Activated T-cell treated with anti-CD3 and anti-CD28 coated beads, Interleukin-2, amount 50 U/mL, for 24 hours (primary cell): ENCODE measurements at regions not wholly inside any gene's neighbourhood (a gene's known extent, or its start where the extent isn't known, plus 50 kb on each side); places are given as distances from the start of the nearest gene placed in this dataset.
A peak's percentile ranks its signal among the peaks of the same experiment; 100 is the strongest.

Experiments
- DNase-seq: peaks from one replicate; pipeline ENCODE4 v3.0.0-alpha.2; 2020
- H3K27ac Mint-ChIP-seq: 2 replicates; pipeline ENCODE4 v1.8.0; 2020; ENCODE audit warnings: mild to moderate bottlenecking, mixed read lengths
- H3K27me3 Mint-ChIP-seq: 2 replicates; pipeline ENCODE4 v1.8.0; 2020; ENCODE audit warnings: mixed read lengths
- H3K36me3 Mint-ChIP-seq: 2 replicates; pipeline ENCODE4 v1.8.0; 2020; ENCODE audit warnings: low read depth, mixed read lengths
- H3K4me1 Mint-ChIP-seq: 2 replicates; pipeline ENCODE4 v1.8.0; 2020; ENCODE audit warnings: low read depth, mixed read lengths
- H3K4me3 Mint-ChIP-seq: 2 replicates; pipeline ENCODE4 v1.8.0; 2020; ENCODE audit warnings: mild to moderate bottlenecking, moderate library complexity, mixed read lengths
- H3K9me3 Mint-ChIP-seq: 2 replicates; pipeline ENCODE4 v1.8.0; 2020; ENCODE audit warnings: mixed read lengths

DNA sequence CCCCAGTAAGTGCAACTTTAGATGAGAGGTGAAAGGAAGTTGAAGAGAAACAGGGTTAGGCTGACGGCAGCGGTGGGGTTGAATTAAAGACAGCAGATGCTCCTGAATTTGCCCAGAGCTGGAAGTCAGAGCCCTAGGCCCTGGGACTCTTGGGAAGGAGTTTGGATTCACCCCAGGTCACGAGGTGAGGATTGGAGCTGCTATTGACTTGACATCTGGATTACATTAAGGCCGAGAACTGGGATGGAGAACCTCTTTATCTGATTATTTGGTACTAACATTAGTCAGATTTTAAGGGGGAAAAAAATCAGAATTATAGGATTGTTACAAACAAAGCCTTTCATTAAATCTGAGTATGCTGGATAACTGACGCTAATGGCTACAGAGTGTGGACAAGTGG lies 367.2 kb downstream of the ZNF536 start:
- no peak overlapping the region for H3K27ac Mint-ChIP-seq
- peaks cover 12% of the 10 kb centered on the region for H3K27me3 Mint-ChIP-seq
- DNase-seq = no peak
- no peak overlapping the region for H3K4me3 Mint-ChIP-seq
- H3K4me1 Mint-ChIP-seq = no peaks in the 10 kb centered on the region
- H3K9me3 Mint-ChIP-seq = no peaks in the 10 kb centered on the region
- no peaks in the 10 kb centered on the region for H3K36me3 Mint-ChIP-seq

DNA sequence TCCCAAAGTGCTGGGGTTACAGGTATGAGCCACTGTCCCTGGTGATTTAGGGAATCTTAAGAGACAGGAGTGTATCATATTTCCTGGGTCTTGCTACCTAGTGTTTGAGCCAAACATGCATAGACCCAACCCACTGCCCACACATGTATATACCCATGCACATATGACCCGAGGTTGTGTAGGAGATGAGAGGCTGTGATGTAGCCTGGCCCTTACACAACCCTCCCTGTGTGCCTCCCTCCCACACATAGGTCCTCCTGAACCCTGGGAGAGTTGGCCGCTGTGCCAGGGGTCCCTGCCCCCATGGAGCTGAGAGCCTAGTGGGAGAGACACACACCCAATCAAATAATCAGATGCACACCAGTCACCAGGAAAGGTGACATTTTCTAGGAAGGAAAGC lies 365.9 kb downstream of the ZNF536 start:
- Mint-ChIP-seq H3K4me1 (no peaks in the 10 kb centered on the region), H3K4me3 (no peak overlapping the region), H3K36me3 (no peaks in the 10 kb centered on the region), H3K27me3 (peaks cover 11% of the 10 kb centered on the region), H3K9me3 (no peaks in the 10 kb centered on the region), H3K27ac (no peak overlapping the region)
- DNase-seq = no peak

DNA sequence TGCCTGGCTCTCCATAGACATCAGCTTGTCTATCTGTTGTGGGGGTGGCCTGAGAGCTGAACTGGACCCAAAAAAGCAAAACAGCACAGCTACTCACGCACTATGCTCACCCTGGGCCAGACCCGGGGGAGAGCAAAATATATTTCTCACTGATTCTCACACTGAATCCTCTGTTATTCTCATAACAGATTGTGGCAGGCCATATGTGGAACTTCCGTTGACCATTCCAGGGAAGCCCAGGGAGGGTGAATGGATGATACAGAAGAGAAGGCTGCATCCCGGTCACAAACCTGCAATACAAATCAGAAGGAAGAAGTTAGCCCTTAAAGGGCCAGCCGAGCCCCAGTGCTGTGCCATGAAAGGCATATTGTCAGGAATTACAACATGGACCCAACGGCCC lies 362.5 kb downstream of the ZNF536 start:
- DNase-seq = no peak
- Mint-ChIP-seq H3K27ac (no peak overlapping the region), H3K27me3 (no peaks in the 10 kb centered on the region), H3K36me3 (no peaks in the 10 kb centered on the region), H3K4me1 (no peaks in the 10 kb centered on the region), H3K9me3 (no peaks in the 10 kb centered on the region), H3K4me3 (no peak overlapping the region)

DNA sequence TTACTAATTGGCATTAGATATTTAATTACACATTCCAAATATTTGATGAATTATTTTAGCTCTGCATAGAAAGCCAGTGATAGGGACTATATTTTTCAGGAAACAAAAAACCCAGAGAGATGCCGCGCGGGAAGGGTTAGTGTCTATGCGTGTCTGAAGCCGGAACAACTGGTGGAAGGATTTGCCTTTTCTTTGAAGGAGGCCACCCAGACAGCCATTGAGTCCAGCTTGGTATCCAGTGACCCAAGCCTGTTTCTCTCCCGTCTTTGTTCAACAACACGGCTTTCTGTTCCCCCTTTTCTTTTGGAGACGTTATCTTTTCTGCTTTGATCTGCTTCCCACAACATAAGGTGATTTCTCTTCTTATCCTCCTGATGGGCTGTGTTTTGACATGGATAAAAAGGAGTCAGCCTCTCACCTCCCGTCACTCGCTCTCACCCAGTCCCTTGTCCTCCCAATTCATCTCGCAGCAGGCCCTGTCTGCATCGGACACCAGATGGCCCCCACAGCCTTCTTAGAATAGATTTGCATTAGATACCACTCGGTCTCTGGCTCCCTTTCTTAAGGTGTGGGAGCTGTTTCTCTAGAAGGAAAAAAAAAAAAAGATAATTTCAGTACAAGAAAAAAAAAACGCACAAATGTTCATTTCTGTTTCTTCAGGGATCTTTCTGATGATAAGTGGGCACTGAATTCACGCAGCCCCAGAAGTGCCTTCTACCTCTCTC lies 361.8 kb downstream of the ZNF536 start:
- Mint-ChIP-seq H3K36me3 (no peaks in the 10 kb centered on the region), H3K4me1 (no peaks in the 10 kb centered on the region), H3K4me3 (no peak overlapping the region), H3K9me3 (no peaks in the 10 kb centered on the region), H3K27me3 (no peaks in the 10 kb centered on the region), H3K27ac (no peak overlapping the region)
- DNase-seq = no peak

DNA sequence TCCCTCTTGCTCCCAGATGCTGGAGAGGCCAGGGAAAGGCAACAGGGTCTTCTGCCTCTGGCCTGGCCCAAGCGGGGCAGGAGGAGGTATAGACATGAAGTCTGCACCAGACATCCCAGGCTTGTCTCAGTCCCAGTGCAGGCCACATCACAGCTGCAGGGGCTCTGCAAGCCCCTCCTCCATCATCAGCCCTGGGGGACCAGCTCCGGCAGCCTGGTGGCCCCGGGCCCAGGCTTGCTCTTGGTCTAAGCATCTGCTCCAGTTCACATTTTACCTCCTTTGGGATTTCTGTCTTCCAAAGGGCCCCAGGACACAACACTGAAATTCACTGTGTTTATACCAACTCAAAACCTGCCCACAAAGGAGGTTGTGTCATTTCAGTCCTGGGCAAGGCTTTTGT lies 359.4 kb downstream of the ZNF536 start:
- H3K4me3 Mint-ChIP-seq = no peak overlapping the region

DNA sequence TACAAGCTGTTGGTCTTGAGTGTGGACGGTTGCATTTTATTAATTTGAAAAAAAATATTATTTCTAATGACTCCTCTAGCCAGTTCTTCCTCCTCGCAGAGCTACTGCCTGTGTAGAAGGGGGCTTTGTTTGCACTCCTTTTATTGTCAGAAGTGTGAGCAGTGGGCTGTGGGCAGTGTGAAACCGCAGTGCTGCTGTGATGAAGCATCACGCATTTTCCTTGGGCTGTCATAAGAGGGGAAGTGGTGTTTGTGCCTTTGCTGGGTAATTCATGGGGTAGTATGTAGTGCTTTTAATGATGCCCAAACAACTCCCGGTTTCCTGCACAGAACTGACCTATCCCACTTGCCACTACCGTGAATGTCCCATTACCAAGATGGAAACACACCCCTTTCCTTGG lies 357.3 kb downstream of the ZNF536 start:
- peaks cover 2% of the 10 kb centered on the region for H3K27me3 Mint-ChIP-seq
- no peaks in the 10 kb centered on the region for H3K9me3 Mint-ChIP-seq
- no peak for DNase-seq
- H3K4me3 Mint-ChIP-seq = no peak overlapping the region
- no peaks in the 10 kb centered on the region for H3K36me3 Mint-ChIP-seq
- H3K27ac Mint-ChIP-seq = no peak overlapping the region
- H3K4me1 Mint-ChIP-seq = no peaks in the 10 kb centered on the region

More for the DNA sequence above, 359.4 kb downstream of the ZNF536 start:
- no peaks in the 10 kb centered on the region for H3K9me3 Mint-ChIP-seq
- H3K27ac Mint-ChIP-seq = no peak overlapping the region
- H3K36me3 Mint-ChIP-seq = no peaks in the 10 kb centered on the region
- no peaks in the 10 kb centered on the region for H3K27me3 Mint-ChIP-seq
- DNase-seq = no peak
- H3K4me1 Mint-ChIP-seq = no peaks in the 10 kb centered on the region

DNA sequence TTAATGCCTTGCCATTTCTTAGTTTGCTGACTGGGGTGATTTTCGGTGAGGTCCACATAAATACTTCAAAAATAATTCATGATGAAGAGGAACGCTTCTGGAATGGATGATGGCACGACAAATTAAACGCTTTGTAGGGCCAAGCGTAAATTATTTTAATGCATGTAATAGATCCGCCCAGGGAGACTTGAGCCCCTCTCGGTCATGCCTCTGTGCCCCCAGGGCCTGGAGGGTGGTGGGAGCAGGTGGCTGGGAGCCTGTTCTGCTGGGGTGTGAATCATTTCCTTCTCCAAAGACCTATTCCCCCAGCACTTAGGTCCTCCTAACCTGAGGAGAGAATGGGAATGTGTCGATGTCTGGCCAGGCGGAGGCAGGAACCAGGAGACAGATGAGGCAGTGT lies 350.6 kb downstream of the ZNF536 start:
- Mint-ChIP-seq H3K4me3 (no peak overlapping the region), H3K9me3 (no peaks in the 10 kb centered on the region), H3K27ac (no peak overlapping the region), H3K4me1 (peaks cover 3% of the 10 kb centered on the region), H3K36me3 (no peaks in the 10 kb centered on the region), H3K27me3 (peaks cover 34% of the 10 kb centered on the region)
- no peak for DNase-seq

DNA sequence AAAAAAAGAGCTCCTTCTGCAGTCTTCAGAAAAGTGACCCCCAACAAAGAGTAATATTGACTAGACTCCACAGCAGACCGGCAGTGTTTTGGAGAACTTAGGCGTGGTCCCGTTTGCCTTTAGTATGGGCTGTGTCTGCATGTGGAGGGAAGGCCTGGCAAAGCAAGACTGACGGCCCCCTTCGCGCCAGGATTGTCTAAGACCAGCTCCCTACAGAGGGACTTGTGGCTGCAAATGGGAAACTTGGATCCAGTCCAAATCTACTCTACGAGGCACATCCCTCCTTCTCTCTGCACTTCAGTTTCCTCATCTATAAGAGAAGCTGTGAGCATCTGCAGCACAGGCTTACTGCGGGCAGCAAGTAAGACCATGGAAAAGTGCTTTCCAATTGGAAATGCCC lies 350.0 kb downstream of the ZNF536 start:
- H3K36me3 Mint-ChIP-seq = no peaks in the 10 kb centered on the region
- peaks cover 3% of the 10 kb centered on the region for H3K4me1 Mint-ChIP-seq
- peaks cover 34% of the 10 kb centered on the region for H3K27me3 Mint-ChIP-seq
- H3K27ac Mint-ChIP-seq = no peak overlapping the region
- no peak overlapping the region for H3K4me3 Mint-ChIP-seq
- H3K9me3 Mint-ChIP-seq = no peaks in the 10 kb centered on the region
- DNase-seq = no peak

DNA sequence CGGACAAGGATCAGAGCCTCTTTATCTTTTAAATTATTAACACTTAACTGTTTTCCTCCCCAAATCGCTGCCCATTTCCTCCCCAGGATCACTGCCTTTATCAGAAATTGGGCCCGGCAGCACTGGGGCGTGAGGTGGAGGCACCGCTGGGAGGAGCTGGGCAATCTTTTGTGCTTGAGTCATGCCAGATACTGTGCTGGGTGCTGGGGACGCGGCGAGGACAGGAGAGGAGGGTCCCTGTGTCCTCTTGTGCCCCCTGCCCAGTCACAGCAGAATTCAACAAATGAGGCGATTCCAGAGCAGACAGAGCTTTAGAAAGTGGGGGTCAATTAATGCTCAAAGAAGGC lies 347.8 kb downstream of the ZNF536 start:
- Mint-ChIP-seq H3K4me1 (peaks cover 3% of the 10 kb centered on the region), H3K4me3 (peak overlapping the region; percentile 68), H3K9me3 (no peaks in the 10 kb centered on the region), H3K27me3 (peaks cover 31% of the 10 kb centered on the region), H3K27ac (no peak overlapping the region), H3K36me3 (no peaks in the 10 kb centered on the region)
- DNase-seq = no peak

DNA sequence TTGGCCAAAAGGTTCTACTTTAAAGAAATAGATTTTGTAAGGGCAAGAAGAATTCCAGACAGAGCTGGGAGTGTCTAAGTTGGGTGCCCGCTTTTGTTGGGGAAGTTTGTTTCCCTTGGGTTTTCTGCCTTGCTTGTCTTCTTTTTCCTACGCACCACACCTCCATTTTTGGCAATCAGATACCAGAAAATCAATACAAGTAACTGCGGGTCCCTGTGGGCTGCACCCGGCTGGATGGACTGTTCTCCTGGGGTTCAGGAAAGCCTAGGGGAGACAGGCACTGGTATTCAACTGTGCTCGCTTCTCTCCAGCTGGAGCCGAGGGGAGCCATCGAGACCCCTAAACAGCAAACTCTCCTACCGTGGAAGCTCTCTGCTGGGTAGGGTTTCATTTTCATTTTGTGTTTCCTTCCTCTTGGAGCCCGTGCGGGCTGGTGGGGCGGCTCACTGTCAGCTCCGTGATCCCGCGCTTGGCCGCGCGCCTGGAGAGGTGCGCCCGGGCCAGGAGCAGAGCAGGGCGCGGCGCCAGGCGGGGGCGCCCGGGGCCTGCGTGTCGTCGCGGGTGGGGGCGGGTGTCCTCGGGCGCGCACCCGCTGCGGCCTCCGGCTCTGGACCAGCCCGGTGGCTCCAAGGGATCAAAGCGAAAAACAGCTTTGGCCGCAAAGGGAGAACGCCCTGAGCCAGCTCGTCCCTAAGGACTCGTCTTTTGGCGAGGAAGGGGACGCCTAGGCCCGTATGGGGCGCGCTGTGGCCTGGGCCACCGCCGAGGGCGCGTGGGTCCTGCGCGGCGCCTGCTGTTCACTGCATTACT lies 347.2 kb downstream of the ZNF536 start:
- DNase-seq = peak; percentile 31
- Mint-ChIP-seq H3K4me3 (peak overlapping the region; percentile 68), H3K36me3 (no peaks in the 10 kb centered on the region), H3K4me1 (peaks cover 3% of the 10 kb centered on the region), H3K27ac (no peak overlapping the region), H3K27me3 (peaks cover 31% of the 10 kb centered on the region), H3K9me3 (no peaks in the 10 kb centered on the region)

DNA sequence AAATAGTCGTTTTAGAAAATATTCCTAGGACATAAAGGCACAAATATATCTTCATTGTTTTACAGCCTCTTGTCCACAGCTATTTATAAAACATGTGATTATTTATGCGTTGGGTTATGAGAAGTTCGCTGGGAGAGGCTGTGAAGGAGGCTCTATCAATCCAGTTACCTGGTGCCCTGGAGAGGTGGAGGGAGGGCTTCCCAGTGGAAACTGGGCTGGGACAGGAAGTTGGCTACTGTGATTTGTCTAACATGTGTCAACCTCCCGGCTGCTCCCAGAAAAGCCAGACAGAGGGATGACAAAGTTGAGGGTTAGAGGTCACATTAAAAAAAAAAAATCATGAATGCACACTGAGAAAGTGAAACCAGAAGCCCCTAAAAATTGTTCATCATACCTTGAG lies 346.5 kb downstream of the ZNF536 start:
- DNase-seq = no peak
- Mint-ChIP-seq H3K27ac (no peak overlapping the region), H3K4me1 (peaks cover 3% of the 10 kb centered on the region), H3K36me3 (no peaks in the 10 kb centered on the region), H3K9me3 (no peaks in the 10 kb centered on the region), H3K4me3 (peak overlapping the region; percentile 68), H3K27me3 (peaks cover 34% of the 10 kb centered on the region)

DNA sequence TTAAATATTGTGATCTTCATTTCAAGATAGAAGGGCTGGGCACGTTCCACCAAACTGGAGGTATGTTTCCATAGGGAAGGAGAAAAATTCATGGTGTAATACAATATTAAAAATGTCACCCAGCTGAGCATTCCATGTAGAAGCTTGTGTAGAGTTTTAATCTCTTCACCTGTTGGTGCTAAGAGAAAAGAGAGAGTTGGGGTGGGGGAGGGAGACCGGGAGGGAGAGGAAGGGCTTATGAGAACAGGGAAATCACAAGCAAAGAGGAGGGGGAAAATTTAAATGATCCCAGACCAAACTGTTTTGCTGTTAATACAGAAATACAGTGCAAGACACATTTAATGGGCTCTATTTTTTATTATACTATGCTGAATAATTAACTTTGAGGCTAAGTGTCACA lies 345.8 kb downstream of the ZNF536 start:
- H3K4me3 Mint-ChIP-seq = no peak overlapping the region

DNA sequence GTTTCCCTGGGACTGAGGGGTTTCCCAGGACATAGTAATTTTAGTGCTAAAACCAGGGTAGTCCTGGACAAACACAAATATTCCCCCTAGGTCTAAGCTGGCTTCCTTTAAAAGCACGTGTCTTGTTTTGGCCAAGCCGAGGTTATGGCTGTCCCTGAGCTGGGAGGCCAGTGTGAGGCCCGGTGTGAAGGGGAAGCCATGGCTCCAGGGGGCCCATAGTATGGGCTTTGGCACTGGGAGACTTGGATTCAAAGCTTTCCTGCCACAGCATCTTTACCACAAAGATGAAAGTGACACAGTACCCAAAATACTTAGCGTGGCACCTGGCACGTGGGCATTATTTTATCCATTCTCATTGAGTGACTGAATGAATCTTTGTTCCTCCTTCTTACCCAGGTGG lies 345.2 kb downstream of the ZNF536 start:
- Mint-ChIP-seq H3K4me1 (peaks cover 3% of the 10 kb centered on the region), H3K4me3 (no peak overlapping the region), H3K36me3 (no peaks in the 10 kb centered on the region), H3K9me3 (no peaks in the 10 kb centered on the region), H3K27me3 (peaks cover 29% of the 10 kb centered on the region), H3K27ac (no peak overlapping the region)
- no peak for DNase-seq

More for the DNA sequence above, 345.8 kb downstream of the ZNF536 start:
- Mint-ChIP-seq H3K36me3 (no peaks in the 10 kb centered on the region), H3K27ac (no peak overlapping the region), H3K4me1 (peaks cover 3% of the 10 kb centered on the region), H3K9me3 (no peaks in the 10 kb centered on the region), H3K27me3 (peaks cover 34% of the 10 kb centered on the region)
- no peak for DNase-seq

DNA sequence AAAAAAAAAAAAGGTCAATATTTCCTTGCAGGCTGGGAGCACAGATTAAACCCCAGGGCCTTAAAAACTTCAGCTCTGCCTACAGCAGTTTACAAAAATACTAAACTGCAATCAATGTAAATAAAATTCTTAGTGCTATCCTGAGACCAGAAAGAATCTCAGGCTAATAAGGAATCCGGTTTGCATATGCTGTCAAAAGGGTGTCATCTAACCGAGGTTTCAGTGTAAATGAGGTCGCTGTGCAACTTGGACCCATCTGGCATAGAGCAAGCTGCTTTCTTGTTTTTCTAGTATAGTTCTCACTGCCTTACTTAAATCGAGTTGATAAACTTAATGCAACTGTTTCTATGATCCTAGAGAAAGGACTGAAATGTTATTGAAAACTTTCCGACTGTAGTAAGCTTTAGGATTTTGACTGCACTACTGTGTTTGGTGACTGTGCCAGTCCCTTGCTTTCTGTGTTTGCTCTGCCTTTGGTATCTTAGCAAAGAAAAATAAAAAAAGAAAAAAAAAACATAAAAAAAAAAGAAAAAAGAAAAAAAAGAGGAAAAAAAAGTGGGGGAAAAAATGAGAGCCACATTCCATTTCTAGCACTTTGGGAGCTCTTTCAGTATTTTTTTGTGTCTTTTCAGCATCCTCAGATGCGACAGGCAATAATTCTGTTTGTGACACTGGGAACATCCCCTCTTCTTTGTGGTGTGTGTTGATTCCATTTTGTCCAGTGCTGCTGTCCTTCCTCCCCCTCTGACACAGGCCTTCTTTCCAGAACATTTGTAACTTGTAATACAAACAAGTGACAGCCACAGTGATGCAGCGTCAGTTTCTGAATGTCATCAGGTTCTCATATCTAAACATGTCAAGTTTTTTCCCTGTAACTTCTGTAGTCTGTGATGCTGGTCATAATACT lies 340.5 kb downstream of the ZNF536 start:
- H3K9me3 Mint-ChIP-seq = no peaks in the 10 kb centered on the region
- H3K27ac Mint-ChIP-seq = no peak overlapping the region
- H3K4me3 Mint-ChIP-seq = no peak overlapping the region
- H3K4me1 Mint-ChIP-seq = no peaks in the 10 kb centered on the region
- H3K27me3 Mint-ChIP-seq = peaks cover 32% of the 10 kb centered on the region
- no peak for DNase-seq
- no peaks in the 10 kb centered on the region for H3K36me3 Mint-ChIP-seq
